SU-DHL-6 (cell line): ENCODE measurements at regions not wholly inside any gene's neighbourhood (a gene's known extent, or its start where the extent isn't known, plus 50 kb on each side); places are given as distances from the start of the nearest gene placed in this dataset.

ENCODE experiments used
- H2AFZ ChIP-seq: fragments of 200-600 bp; sonication (generic); 2 replicates; pipeline ENCODE4 v1.6.1; 2014; ENCODE audit warnings: low read depth, mild to moderate bottlenecking, moderate library complexity, mixed read lengths, antibody characterized with exemption, low read length; ENCODE audit not compliant: severe bottlenecking
- H3F3A ChIP-seq: fragments of 200-600 bp; shearing (Covaris generic); 2 replicates; pipeline ENCODE4 v1.6.0; 2016; ENCODE audit warnings: antibody characterized with exemption, mild to moderate bottlenecking; ENCODE audit not compliant: insufficient read depth
- H3K27ac ChIP-seq: fragments of 200-600 bp; sonication (generic); 2 replicates; pipeline ENCODE4 v1.5.1; 2016; ENCODE audit warnings: low read depth, mild to moderate bottlenecking, low read length, moderate library complexity, mixed read lengths
- H3K27me3 ChIP-seq: fragments of 200-600 bp; sonication (generic), shearing (Covaris generic); 2 replicates; pipeline ENCODE4 v1.6.0; 2014; ENCODE audit warnings: mild to moderate bottlenecking, low read length
- H3K36me3 ChIP-seq: fragments of 200-600 bp; sonication (generic); 2 replicates; pipeline ENCODE4 v1.6.1; 2014; ENCODE audit warnings: mild to moderate bottlenecking, low read length, mixed read lengths
- H3K4me2 ChIP-seq: fragments of 300-600, 200-600 bp; shearing (Covaris generic), sonication (generic); 2 replicates; pipeline ENCODE4 v1.6.0; 2014; ENCODE audit warnings: low read length, low read depth, mild to moderate bottlenecking; ENCODE audit not compliant: poor library complexity, severe bottlenecking
- H3K4me3 ChIP-seq: fragments of 200-600 bp; sonication (generic); 2 replicates; pipeline ENCODE4 v1.5.1; 2014; ENCODE audit warnings: antibody characterized with exemption, low read length, mild to moderate bottlenecking, mixed read lengths; ENCODE audit not compliant: insufficient read depth, poor library complexity, severe bottlenecking
- H3K79me2 ChIP-seq: fragments of 200-600 bp; sonication (generic); 2 replicates; pipeline ENCODE4 v1.6.1; 2014; ENCODE audit warnings: mild to moderate bottlenecking, low read length, moderate library complexity; ENCODE audit not compliant: insufficient read depth
- H3K9ac ChIP-seq: fragments of 200-600 bp; sonication (generic); 2 replicates; pipeline ENCODE4 v1.7.0; 2014; ENCODE audit warnings: mild to moderate bottlenecking, low read length
- H3K9me2 ChIP-seq: fragments of 200-600 bp; sonication (generic); replicated peaks from 2 replicates; pipeline ENCODE4 v1.6.1; 2014; ENCODE audit warnings: low read length; ENCODE audit not compliant: insufficient read depth
- H3K9me3 ChIP-seq: fragments of 200-600 bp; sonication (generic); 2 replicates; pipeline ENCODE4 v1.6.1; 2014; ENCODE audit warnings: low read length, mixed read lengths; ENCODE audit not compliant: insufficient read depth
- H4K20me1 ChIP-seq: fragments of 200-600 bp; sonication (generic); 2 replicates; pipeline ENCODE4 v1.6.1; 2014; ENCODE audit warnings: low read depth, mild to moderate bottlenecking, antibody characterized with exemption, low read length, moderate library complexity, mixed read lengths
- EZH2phosphoT487 ChIP-seq: fragments of 200-600 bp; sonication (generic), shearing (Covaris generic); conservative IDR thresholded peaks from 2 replicates; pipeline ENCODE4 v1.6.1; 2018; ENCODE audit warnings: mild to moderate bottlenecking, antibody characterized with exemption, low read length, moderate library complexity, mixed read lengths
- TF ChIP-seq, protein P1 (sequence below): fragments of 200-600 bp; sonication (generic); IDR thresholded peaks from one replicate; pipeline ENCODE4 v1.5.1; 2017; ENCODE audit warnings: antibody characterized with exemption, mild to moderate bottlenecking, low read length, moderate library complexity; ENCODE audit not compliant: insufficient read depth, poor library complexity, severe bottlenecking

DNA sequence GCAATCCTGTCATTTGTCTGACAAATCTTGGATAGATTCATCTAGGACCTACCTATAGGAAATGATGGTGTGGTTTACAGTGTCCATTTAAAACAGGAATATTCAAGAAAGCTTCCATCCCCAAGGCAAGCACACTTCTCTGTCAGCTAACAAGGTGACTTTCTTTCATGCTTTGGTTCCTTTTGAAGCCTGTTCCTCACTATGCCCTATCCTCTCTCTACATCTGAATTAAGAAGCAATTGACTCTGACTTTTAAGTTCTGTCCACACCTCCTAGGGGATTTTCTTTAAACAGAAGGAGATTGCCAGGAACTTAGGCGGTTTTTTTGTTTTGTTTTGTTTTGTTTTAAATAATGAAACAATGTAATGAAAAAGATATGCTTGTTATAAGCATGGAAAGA is 1181.4 kb upstream of the TENM3 start:
- TF ChIP-seq, protein P1, sequence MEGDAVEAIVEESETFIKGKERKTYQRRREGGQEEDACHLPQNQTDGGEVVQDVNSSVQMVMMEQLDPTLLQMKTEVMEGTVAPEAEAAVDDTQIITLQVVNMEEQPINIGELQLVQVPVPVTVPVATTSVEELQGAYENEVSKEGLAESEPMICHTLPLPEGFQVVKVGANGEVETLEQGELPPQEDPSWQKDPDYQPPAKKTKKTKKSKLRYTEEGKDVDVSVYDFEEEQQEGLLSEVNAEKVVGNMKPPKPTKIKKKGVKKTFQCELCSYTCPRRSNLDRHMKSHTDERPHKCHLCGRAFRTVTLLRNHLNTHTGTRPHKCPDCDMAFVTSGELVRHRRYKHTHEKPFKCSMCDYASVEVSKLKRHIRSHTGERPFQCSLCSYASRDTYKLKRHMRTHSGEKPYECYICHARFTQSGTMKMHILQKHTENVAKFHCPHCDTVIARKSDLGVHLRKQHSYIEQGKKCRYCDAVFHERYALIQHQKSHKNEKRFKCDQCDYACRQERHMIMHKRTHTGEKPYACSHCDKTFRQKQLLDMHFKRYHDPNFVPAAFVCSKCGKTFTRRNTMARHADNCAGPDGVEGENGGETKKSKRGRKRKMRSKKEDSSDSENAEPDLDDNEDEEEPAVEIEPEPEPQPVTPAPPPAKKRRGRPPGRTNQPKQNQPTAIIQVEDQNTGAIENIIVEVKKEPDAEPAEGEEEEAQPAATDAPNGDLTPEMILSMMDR, result no peak
- no peak for TF ChIP-seq EZH2phosphoT487
- Histone ChIP-seq H3K36me3 (no peaks in the 10 kb centered on the region), H3K9me2 (no peaks in the 10 kb centered on the region), H3K4me3 (no peak overlapping the region), H3K27me3 (no peaks in the 10 kb centered on the region), H3K9me3 (no peaks in the 10 kb centered on the region), H2AFZ (no peak overlapping the region), H3K4me2 (no peak overlapping the region), H3F3A (no peaks in the 10 kb centered on the region), H3K9ac (no peak overlapping the region), H4K20me1 (no peaks in the 10 kb centered on the region), H3K79me2 (no peaks in the 10 kb centered on the region), H3K27ac (no peak overlapping the region)

DNA sequence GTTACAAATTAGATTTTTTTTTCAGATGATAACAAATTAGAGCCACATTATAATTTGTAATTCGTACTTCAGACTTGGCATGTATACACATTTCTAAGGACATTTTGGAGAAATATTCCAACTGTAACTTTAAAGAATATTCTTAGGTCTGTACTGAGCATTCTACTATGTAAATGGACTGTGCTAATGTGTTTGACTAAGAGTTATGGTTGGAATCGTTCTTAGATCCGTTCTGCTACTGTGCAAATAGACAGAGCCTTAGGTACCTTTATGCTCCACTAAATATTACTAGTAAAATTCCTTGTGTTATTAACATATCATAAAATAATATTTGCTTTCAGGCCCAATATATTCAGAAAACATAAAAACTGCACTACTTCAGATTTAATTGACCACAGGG is 1180.0 kb upstream of the TENM3 start:
- no peaks in the 10 kb centered on the region for H4K20me1 ChIP-seq
- no peak overlapping the region for H3K4me2 ChIP-seq
- no peaks in the 10 kb centered on the region for H3F3A ChIP-seq
- H2AFZ ChIP-seq, result no peak overlapping the region
- H3K9me2 ChIP-seq, result no peaks in the 10 kb centered on the region
- H3K27ac ChIP-seq, result no peak overlapping the region
- no peaks in the 10 kb centered on the region for H3K27me3 ChIP-seq
- no peak overlapping the region for H3K4me3 ChIP-seq
- no peak for TF ChIP-seq EZH2phosphoT487
- TF ChIP-seq, protein P1, result no peak
- no peaks in the 10 kb centered on the region for H3K9me3 ChIP-seq
- no peaks in the 10 kb centered on the region for H3K79me2 ChIP-seq
- no peak overlapping the region for H3K9ac ChIP-seq
- H3K36me3 ChIP-seq, result no peaks in the 10 kb centered on the region

DNA sequence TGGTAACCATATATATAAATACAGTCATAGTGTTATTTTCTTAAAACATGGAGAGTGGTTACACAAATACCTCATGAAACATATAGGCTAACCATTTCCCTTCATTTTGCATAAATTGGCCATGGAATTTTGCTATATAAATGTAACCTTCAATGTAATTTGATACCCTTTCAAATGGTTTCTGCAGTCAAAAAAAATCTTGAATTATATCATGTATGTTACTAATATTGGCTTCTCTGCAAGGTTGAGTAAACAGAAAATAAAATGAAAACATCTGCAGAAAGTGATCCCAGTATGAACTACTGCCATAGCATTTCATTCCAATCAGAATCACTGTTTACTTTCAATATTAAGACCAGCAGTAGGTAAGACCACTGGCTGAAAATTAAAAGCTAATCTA is 1165.9 kb upstream of the TENM3 start:
- Histone ChIP-seq H3K27me3 (no peaks in the 10 kb centered on the region), H3K9ac (no peak overlapping the region), H3K9me3 (no peaks in the 10 kb centered on the region), H3K4me2 (no peak overlapping the region), H3K9me2 (no peaks in the 10 kb centered on the region), H3K36me3 (no peaks in the 10 kb centered on the region), H2AFZ (no peak overlapping the region), H4K20me1 (no peaks in the 10 kb centered on the region), H3F3A (no peaks in the 10 kb centered on the region), H3K79me2 (no peaks in the 10 kb centered on the region), H3K27ac (no peak overlapping the region), H3K4me3 (no peak overlapping the region)
- TF ChIP-seq, protein P1, result no peak
- no peak for TF ChIP-seq EZH2phosphoT487

DNA sequence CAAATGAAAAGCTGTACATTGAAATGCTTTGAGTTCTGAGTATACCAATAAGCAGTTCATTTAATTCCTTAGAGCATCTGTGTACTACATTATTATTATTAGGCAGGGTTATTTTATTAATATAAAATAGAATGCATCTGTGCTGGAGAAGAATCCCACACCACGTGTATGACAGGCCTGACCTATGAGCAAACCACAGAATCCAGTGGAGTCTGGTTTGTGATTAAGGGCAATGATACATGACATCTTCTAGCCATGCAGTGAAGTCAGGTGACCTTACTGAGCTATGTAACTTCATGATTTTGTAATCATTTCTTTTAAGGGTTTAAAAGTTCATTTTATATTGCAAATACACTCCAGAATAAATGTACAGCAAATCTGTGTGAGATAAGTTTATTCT is 1165.0 kb upstream of the TENM3 start:
- H2AFZ ChIP-seq, result no peak overlapping the region
- no peaks in the 10 kb centered on the region for H3K36me3 ChIP-seq
- H3K9me3 ChIP-seq, result no peaks in the 10 kb centered on the region
- no peaks in the 10 kb centered on the region for H4K20me1 ChIP-seq
- no peaks in the 10 kb centered on the region for H3K27me3 ChIP-seq
- H3K4me2 ChIP-seq, result no peak overlapping the region
- H3K79me2 ChIP-seq, result no peaks in the 10 kb centered on the region
- H3K27ac ChIP-seq, result no peak overlapping the region
- H3K9me2 ChIP-seq, result no peaks in the 10 kb centered on the region
- no peak overlapping the region for H3K4me3 ChIP-seq
- TF ChIP-seq, protein P1, result no peak
- no peak for TF ChIP-seq EZH2phosphoT487
- no peak overlapping the region for H3K9ac ChIP-seq
- no peaks in the 10 kb centered on the region for H3F3A ChIP-seq
